ENCODE measurements at regions not wholly inside any gene's neighbourhood (a gene's known extent, or its start where the extent isn't known, plus 50 kb on each side); places are given as distances from the start of the nearest gene placed in this dataset.
"Not testable (repeated sequence)": the region's sequence is repeated elsewhere in the genome, so short reads cannot be mapped to it uniquely, and the experiment has no call there.

DNA sequence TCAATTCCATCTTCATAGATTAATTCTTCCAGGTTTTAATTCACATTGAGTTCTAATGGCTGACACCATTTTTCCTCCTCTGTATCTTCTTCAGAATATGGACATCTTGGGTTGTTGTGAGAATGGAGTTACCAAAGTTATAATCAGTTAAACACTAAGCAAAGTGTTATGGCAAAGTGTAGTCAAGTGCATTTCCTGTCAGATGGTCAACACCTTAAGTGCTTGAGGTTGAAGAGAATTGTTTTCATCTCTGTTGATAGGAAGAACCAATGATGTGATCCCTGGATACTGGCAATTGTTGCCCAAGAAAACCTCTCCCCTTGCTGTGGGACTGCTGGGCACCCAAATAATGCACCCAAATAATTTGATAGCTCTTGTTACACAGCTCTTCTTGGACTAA is 102.6 kb upstream of the SATB1 start:
- no peak for DNase-seq

DNA sequence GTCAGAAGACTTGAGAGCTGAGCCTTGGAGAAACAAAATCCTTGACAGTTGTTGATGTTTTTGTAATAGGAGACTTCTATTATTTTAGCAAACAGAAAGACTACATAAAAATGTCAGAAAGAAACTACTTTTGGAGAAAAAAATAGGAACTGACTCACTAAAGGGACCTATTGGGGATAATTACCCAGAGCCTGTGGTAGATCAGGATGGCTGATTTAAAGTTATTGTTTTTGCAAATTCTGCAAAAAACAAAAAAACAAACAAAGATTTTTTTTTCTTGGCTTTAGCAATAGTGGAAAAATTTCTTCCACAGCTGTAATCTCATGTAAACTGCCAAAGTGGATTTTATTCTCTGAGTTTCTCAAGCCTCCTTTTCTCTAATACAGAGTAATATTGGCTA is 101.5 kb upstream of the SATB1 start:
- no peak for DNase-seq

DNA sequence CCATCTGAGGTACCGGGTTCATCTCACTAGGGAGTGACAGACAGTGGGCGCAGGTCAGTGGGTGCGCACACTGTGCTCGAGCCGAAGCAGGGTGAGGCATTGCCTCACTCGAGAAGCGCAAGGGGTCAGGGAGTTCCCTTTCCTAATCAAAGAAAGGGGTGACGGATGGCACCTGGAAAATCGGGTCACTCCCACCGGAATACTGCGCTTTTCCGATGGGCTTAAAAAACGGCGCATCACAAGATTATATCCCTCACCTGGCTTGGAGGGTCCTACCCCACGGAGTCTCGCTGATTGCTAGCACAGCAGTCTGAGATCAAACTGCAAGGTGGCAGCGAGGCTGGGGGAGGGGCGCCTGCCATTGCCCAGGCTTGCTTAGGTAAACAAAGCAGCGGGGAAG is 91.0 kb upstream of the SATB1 start:
- DNase-seq, result not testable (repeated sequence)

- no peak for DNase-seq
Measured at GRCh38 chr3:18513091-18513490, 88.0 kb upstream of the SATB1 start.

DNA sequence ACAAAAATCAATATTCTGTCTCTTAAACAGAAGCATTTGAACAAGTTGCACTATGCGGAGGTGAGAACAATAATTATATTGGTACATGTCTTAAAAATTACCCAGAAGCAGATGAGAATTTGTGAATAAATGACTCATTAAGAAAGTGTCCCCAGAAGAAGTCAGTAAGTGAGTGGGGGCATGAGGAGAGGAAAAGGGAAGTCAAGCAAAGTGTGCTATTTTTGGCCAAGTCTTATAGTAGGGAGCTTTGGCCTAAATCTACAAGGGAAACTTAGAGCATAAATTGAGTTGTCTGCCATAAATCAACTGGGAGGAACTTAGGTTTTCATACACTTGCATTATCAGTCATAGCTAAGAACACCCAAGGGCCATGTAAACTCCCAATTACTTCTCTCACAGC is 86.9 kb upstream of the SATB1 start:
- DNase-seq, result no peak

DNA sequence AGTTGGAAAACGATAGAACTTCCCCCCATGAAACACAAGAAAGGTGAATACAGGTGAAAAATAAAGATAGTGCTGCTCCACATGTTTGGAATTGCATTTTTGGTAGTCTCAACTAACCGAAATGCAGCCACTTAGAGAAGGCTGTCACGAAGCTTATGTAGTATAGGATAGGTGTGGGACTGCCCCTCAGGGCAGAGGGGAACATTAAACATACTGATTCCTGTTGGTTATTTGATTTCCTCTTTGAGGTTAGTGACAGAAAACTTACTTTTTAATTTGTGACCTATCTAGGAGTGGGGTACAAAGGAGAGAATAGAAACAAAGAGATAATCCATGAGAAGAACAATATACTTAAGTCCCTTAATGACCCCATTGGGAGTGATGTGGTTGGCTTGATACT is 85.8 kb upstream of the SATB1 start:
- DNase-seq, result no peak

GRCh38 chr3:18507333-18507732 is 82.2 kb upstream of the SATB1 start:
- no peak for DNase-seq

DNA sequence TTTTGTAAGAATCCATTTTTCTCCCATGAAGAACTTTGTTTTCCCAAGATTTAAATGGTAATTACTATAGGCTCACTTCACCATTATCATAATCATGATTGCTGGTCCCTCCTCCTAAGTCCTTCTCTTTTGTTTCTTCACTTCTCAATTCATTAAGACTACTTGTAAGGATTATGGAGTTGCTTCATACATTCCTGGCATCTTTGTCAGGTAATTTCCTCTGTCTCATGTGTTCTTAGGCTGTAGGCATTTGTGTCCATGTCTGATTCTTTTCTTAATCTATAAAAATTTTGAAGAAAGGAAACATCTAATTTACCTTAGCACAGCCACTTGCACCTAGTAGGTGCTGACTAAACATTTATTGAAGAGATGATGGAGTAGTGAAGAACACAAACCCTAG is 79.9 kb upstream of the SATB1 start:
- no peak for DNase-seq

DNA sequence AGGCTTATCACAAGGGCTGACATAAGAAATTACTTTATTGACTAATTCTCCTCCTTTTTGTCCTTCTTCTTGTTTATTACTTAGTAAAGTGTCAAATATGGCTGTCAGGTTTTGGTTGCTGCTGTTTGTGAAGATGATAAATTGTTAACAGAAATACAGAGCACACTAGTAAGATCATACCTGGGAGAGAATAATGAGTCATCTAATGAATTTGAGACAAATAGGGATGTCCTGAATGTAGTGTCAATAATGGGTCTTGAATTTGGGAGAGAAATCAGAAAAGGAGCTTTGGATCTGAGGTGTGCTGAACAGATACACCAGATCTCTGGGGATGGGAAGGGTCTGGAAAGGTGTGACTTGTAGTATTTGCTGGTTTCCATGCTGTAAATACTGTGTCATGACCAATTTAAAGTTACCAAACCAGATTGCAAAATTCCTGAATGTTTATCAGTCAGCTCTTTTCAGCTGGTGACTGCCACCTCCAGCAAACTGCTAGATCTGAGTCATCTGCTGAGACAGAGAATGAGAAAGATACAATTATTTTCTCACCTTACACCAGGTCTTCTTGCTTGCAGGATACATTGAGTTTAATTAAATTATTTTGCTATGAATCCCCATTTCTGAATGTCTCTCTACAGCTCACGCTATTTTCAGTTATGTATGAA is 76.7 kb upstream of the SATB1 start:
- DNase-seq, result no peak

GRCh38 chr3:18500322-18500721 is 75.2 kb upstream of the SATB1 start:
- no peak for DNase-seq

- DNase-seq, result no peak
Measured at GRCh38 chr3:18499301-18499700, 74.2 kb upstream of the SATB1 start.

- no peak for DNase-seq
Measured at GRCh38 chr3:18494251-18494650, 69.1 kb upstream of the SATB1 start.

GRCh38 chr3:18489939-18490338 is 64.8 kb upstream of the SATB1 start:
- DNase-seq, result no peak

- DNase-seq, result no peak
Measured at GRCh38 chr3:18483226-18483625, 58.1 kb upstream of the SATB1 start.

DNA sequence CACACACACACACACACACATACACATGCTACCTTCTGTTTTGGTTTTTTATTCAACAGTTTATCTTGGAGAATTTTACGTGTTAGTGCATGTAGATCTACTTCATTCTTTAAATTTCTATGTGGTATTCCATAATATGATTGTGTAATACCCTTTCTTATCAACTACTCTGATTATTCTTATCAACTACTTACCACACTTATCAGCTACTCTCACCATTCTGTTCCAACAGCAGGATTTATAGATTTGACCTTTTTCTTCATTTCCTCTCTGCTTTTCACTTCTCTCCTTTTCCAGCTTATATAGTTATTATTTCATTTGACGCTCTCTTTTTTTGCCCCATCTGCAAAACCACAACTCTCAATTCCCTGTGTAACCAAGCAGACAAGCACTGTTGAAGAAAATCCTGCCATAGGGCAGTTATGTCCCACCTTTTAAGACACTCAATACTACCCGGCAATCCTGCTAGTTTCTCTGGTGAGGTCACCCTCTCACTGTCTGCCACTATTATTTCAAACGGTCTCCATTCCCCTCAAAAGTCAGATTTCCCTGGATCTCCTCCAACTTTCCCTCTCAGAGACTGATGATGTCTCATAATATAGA is 56.9 kb upstream of the SATB1 start:
- no peak for DNase-seq

DNA sequence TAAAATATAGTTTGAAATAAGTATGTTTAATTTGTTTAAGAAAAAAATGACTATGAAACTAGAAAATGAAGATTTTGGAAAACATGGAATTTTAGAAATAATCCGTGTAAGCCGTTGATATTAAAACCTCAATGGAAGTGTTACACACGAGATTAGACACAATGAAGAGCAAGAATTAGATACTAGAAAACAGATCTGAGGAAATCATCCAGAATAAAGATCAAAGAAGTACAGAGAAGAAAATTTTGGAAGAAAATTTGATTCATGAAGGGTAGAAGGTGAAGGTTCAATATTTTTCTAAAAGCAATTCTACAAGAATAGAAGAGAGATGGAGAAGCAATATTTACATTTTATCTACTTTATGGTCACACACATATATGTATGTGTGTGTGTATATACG is 52.5 kb upstream of the SATB1 start:
- DNase-seq, result no peak
